GM20431 (cell line): ENCODE measurements at regions not wholly inside any gene's neighbourhood (a gene's known extent, or its start where the extent isn't known, plus 50 kb on each side); places are given as distances from the start of the nearest gene placed in this dataset.

ENCODE experiments used
- in situ Hi-C: fragments of 300-500 bp; cut with MseI, MboI; formaldehyde crosslinking; loops from one replicate; pipeline ENCODE4 v1.15.0; 2020; ENCODE audit warnings: low sequenced_read_pairs; ENCODE audit not compliant: unreplicated experiment

DNA sequence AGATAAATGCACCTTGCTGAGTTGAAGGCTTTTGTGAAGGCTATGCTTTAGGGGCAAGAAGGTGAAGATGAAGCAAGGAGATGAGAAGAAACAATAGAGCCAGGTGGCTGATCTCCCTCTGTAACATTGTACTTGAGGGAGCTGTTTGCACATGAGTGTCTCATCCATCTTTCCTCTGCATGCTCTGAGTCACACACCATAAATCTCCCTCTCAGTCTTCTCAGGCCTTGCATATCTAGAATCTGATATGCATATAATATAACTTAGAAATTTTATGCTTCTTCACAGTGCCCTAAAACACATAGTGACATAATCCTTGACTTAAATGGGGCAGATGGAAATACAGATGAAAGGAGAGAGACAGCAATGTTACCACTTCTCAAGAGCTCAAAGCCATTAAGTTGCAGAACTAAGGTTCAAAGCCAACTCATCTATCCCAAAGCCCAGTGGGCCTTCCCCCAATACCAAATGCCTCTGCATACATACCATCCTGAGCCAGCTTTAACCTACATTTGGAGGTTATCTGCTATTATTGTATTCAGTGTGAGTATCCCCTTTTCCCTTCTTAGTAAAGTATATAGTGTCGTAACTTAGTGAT lies 62.4 kb upstream of the STXBP5 start:
- in situ Hi-C loops = no loop called here

DNA sequence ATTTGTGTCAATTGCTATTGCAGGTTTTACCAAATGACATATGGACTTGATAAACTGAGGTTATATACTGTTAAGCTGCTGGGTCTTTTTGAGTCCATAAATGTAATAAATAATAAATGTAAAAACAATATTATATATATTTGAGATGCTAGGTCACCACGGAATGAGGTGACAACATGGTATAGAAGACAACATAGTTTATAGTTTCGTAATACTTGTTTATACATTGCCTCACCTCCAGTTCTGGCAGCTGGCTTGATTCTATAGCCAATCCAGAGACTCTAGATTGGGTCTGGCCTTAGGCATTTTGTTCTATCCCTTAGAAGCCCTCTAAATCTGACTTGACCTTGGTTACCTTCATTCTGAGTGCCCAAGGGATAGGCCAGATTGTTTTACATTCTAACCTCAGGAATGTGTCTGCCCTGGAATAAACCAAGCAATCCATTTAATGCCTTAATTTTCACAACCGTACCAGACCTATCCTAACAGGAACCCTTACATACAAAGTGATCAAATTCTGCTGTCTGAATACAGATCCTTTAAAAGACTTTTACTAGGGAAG lies 61.5 kb upstream of the STXBP5 start:
- in situ Hi-C loops = no loop called here

DNA sequence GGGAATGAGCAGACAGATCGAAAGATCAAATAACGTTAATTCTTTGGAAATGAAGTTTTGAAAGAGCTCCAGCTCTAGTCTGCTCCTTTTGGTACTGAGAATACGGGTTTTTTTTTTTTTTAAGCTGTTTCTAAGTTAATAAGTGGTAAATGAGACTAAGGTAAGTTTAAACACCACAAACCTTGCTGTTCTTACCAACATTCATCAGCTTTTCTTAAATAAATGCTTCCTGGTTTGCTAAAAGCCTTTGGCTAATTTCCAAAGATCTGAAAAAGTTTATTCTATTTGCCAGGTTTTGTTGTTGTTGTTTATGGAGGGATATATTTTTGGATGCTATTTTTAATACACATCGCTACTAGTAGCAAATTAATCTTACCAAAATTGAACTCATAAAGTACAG lies 55.1 kb upstream of the STXBP5 start:
- in situ Hi-C loops = no loop called here

DNA sequence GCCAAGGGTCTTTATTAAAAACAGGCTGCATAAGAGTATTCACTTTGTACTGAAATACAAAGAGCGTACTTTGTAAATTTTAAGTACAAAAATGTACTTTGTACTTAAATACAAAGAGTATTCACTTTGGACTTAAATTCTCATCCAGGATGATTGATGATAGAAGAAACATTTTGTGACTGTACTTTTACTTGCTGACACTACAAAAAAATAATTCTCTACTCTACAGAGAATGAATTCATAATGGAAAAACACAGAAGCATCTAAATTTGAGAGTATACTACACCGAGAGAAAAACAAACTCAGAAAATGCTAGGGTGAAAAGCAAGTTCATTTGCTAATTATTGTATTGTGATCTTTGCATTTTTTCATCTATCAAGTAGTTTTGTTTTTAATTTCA lies 54.4 kb upstream of the STXBP5 start:
- in situ Hi-C loops = no loop called here

DNA sequence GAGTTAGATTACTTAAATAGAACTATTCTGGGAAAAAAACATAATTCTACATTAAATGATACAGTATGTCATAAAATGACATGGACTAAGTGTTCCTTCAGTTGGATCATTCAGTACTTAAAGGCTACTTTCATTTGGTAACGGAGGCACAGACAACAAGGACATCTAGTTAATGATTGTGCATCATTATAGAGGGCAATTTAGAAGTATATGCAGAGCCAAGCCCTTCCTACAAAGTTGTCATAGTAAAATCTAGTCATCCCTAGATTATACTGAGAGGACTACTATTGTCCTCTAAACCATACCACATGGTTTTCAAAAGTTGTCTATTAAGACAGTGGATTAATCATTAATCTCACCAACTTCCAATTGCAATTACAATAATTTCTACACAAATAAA lies 53.9 kb upstream of the STXBP5 start:
- in situ Hi-C loops = no loop called here
